ENCODE measurements at regions not wholly inside any gene's neighbourhood (a gene's known extent, or its start where the extent isn't known, plus 50 kb on each side); places are given as distances from the start of the nearest gene placed in this dataset.

DNA sequence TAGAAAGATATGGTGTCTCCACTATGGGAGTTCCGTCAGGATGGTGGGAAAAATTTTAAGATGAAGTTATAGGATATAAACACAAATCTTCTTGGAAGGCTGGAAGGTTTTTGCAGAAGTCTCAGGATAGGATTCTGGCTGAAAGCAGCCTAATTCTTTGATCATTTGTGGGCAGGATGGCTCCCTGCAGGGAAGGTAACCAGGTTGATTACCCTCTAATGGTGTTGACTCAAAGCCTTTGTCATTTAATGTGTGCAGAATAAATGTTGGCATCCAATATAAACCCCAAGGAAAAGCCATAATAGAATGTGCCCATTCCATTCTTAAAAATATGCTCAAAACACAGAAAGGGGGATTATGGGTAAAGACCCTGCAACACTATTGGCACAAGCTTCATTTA, 204.3 kb downstream of the EPM2A start:
- TF ChIP-seq, protein P1, sequence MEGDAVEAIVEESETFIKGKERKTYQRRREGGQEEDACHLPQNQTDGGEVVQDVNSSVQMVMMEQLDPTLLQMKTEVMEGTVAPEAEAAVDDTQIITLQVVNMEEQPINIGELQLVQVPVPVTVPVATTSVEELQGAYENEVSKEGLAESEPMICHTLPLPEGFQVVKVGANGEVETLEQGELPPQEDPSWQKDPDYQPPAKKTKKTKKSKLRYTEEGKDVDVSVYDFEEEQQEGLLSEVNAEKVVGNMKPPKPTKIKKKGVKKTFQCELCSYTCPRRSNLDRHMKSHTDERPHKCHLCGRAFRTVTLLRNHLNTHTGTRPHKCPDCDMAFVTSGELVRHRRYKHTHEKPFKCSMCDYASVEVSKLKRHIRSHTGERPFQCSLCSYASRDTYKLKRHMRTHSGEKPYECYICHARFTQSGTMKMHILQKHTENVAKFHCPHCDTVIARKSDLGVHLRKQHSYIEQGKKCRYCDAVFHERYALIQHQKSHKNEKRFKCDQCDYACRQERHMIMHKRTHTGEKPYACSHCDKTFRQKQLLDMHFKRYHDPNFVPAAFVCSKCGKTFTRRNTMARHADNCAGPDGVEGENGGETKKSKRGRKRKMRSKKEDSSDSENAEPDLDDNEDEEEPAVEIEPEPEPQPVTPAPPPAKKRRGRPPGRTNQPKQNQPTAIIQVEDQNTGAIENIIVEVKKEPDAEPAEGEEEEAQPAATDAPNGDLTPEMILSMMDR (IDR thresholded peaks at IDR 0.05), result no peak
- TF ChIP-seq POLR2A (IDR thresholded peaks at IDR 0.05) (no peak), POLR2AphosphoS5 (IDR thresholded peaks at IDR 0.05; ENCODE audit: insufficient read depth in 1 of 2, low read depth in 1 of 2) (no peak)

All from vagina (tissue), 2 donors.